ENCODE measurements at regions not wholly inside any gene's neighbourhood (a gene's known extent, or its start where the extent isn't known, plus 50 kb on each side); places are given as distances from the start of the nearest gene placed in this dataset.
A peak's percentile ranks its signal among the peaks of the same experiment; 100 is the strongest.

DNA sequence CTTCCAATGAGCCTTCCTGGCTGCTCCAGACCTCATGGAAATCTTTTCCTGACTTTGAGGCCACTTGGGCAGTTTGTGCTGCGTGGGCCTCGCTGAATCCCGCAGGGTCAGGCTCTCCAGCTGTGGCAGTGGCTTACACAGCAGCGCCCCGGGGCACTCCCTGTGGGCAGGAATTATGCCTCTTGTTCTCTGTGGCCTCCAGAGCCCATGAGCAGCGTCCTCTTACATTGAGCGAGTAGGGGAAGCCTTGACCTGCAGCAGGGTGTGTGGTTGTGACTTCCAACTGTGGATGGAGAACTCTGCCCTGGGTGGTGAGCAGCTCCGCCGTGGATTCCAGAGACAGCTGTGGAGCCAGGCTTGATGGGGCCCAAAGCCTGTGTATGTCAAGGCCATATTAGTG lies 180.8 kb downstream of the GLI2 start:
- ChIA-PET POLR2A (no interaction called here), CTCF (interaction anchor here (1.3 kb wide), 1 partner anchor 11 kb away, joined by 4 read pairs; no protein-coding TSS in a partner anchor)
- Histone ChIP-seq H3K36me3 (ENCODE audit: control insufficient read depth, insufficient read depth, low read length) (no peaks in the 10 kb centered on the region), H3K4me3 (ENCODE audit: low read depth, low read length) (no peak overlapping the region), H3K27me3 (ENCODE audit: control insufficient read depth, insufficient read depth, low read length) (no peaks in the 10 kb centered on the region)
- TF ChIP-seq, protein P1, sequence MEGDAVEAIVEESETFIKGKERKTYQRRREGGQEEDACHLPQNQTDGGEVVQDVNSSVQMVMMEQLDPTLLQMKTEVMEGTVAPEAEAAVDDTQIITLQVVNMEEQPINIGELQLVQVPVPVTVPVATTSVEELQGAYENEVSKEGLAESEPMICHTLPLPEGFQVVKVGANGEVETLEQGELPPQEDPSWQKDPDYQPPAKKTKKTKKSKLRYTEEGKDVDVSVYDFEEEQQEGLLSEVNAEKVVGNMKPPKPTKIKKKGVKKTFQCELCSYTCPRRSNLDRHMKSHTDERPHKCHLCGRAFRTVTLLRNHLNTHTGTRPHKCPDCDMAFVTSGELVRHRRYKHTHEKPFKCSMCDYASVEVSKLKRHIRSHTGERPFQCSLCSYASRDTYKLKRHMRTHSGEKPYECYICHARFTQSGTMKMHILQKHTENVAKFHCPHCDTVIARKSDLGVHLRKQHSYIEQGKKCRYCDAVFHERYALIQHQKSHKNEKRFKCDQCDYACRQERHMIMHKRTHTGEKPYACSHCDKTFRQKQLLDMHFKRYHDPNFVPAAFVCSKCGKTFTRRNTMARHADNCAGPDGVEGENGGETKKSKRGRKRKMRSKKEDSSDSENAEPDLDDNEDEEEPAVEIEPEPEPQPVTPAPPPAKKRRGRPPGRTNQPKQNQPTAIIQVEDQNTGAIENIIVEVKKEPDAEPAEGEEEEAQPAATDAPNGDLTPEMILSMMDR (IDR thresholded peaks at IDR 0.05; ENCODE audit: insufficient read depth, low read depth, low read length), result no peak
- DNase-seq (ENCODE audit: low read depth), result no peak

DNA sequence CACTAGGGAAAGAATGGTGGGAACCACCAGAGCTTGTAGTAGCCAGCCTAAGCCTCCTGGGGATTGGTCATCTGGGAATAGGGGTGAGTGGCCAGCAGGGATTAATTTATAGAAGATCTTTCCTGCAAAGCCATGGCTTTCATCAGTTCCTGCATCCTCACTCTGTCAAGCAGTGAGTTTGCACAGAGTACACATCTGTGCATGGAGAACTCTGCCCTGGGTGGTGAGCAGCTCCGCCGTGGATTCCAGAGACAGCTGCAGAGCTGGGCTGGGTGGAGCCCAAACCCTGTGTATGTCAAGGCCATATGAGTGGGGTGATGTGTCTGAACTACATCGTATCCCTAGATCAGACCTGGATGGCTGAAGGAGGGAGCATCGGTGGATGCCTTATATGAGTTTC lies 182.2 kb downstream of the GLI2 start:
- ChIA-PET CTCF (interaction anchor here (1.3 kb wide), 1 partner anchor 9 kb away, joined by 4 read pairs; no protein-coding TSS in a partner anchor), POLR2A (no interaction called here)
- TF ChIP-seq, protein P1 (IDR thresholded peaks at IDR 0.05; ENCODE audit: insufficient read depth, low read depth, low read length), result no peak
- no peak for DNase-seq (ENCODE audit: low read depth)
- H3K27me3 ChIP-seq (ENCODE audit: control insufficient read depth, insufficient read depth, low read length), result no peaks in the 10 kb centered on the region
- H3K36me3 ChIP-seq (ENCODE audit: control insufficient read depth, insufficient read depth, low read length), result no peaks in the 10 kb centered on the region
- H3K4me3 ChIP-seq (ENCODE audit: low read depth, low read length), result no peak overlapping the region

DNA sequence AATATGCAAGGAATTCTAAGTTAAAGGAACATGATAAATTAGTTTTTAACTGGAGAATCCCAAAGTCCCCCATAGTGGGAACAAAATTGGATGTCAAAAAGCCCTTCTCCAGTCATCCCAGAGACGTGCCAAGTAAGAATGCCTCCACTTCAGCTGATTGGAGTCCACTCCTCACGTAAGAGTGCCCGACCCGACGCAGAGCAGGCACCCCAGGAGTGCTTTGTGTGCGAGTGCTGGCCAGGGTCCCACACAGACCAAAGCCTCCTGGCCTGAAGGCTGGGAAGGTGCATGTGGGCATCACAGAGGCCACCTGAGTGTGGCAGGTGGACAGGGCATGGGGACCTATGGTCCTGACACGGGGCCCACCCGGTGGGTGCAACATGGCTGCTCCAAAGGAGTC lies 183.5 kb downstream of the GLI2 start:
- ChIA-PET CTCF (no interaction called here), POLR2A (no interaction called here)
- no peaks in the 10 kb centered on the region for H3K27me3 ChIP-seq (ENCODE audit: control insufficient read depth, insufficient read depth, low read length)
- TF ChIP-seq, protein P1 (IDR thresholded peaks at IDR 0.05; ENCODE audit: insufficient read depth, low read depth, low read length), result no peak
- H3K36me3 ChIP-seq (ENCODE audit: control insufficient read depth, insufficient read depth, low read length), result peaks cover 2% of the 10 kb centered on the region
- H3K4me3 ChIP-seq (ENCODE audit: low read depth, low read length), result no peak overlapping the region
- DNase-seq (ENCODE audit: low read depth), result no peak

DNA sequence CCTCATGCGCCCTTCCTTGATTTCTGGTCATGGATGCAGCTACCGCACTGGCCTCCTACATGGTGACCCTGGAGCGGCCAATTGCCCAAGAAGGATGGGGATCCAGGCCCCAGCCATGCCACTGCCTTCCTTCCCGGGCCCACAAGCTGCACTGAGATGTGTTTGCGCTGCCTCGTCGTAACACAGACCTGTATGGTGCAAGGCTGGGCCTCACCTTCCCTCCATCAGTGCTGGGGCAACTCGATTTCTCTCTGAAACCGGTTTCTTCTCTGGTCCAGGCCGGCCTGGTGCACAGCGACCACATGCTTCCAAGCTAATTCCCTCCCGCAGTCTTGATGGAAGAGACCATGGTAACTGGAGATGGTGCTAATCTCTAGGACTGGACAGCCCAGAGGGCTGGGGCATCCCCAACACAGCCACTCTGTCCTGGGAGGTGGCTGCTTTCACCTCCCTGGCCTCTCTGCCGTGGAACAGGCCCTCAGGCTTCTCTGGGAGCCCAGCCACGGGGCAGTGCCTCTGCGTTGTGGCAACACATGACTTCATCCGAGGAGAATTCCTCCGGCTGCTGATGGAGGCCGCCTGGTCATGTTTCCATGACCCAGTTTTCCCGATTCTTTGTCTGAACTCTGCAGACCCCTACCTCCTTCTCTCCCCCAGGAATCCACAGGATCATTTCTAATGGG lies 184.2 kb downstream of the GLI2 start:
- CTCF ChIA-PET, result interaction anchor here (0.6 to 0.7 kb wide), 3 partner anchors 11 to 311 kb away, joined by 3 to 4 read pairs (median 3); no protein-coding TSS in a partner anchor
- POLR2A ChIA-PET, result no interaction called here
- Histone ChIP-seq H3K4me3 (ENCODE audit: low read depth, low read length) (no peak overlapping the region), H3K27me3 (ENCODE audit: control insufficient read depth, insufficient read depth, low read length) (no peaks in the 10 kb centered on the region), H3K36me3 (ENCODE audit: control insufficient read depth, insufficient read depth, low read length) (peaks cover 2% of the 10 kb centered on the region)
- peak; percentile 56 for DNase-seq (ENCODE audit: low read depth)
- TF ChIP-seq, protein P1 (IDR thresholded peaks at IDR 0.05; ENCODE audit: insufficient read depth, low read depth, low read length), result no peak

DNA sequence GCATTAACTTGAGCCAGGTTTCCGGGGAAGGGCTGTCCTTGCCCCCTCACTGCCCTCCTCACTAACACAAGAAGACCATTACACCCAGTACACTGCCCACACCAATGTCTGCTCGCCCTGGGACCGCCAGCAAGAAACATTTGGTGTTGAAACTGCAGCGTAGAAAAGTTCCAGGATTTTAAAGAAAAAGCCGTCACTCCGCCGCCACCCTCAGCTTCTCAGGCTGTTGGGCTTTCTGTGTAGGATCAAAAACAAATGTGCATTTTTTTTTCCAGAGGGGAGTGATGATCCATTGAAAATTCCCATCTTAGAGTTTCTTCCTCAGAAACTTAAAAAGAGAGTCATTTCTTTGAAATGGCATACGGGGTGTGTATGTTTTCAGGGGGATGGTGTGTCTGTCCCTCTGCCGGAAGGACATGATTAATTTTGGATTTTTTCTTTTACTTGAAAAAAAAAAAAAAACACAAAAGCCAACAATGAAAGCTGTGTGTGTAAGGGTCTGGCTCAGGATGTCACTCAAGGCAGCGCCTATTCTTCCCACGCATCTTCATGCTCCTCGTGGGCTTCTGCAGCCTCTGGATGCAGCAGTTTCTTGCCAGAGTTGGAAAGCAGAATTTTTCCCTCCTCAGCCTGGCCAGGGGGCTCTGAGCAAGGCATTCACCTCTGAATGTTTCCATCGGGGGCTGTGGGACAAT lies 184.9 kb downstream of the GLI2 start:
- CTCF ChIA-PET, result interaction anchor here (0.6 to 0.7 kb wide), 3 partner anchors 10 to 312 kb away, joined by 3 to 4 read pairs (median 3); no protein-coding TSS in a partner anchor
- Histone ChIP-seq H3K27me3 (ENCODE audit: control insufficient read depth, insufficient read depth, low read length) (no peaks in the 10 kb centered on the region), H3K4me3 (ENCODE audit: low read depth, low read length) (no peak overlapping the region), H3K36me3 (ENCODE audit: control insufficient read depth, insufficient read depth, low read length) (peaks cover 2% of the 10 kb centered on the region)
- DNase-seq (ENCODE audit: low read depth), result no peak
- TF ChIP-seq, protein P1 (IDR thresholded peaks at IDR 0.05; ENCODE audit: insufficient read depth, low read depth, low read length), result no peak
- POLR2A ChIA-PET, result no interaction called here

Data from BJ (cell line).